HepG2 (cell line): ENCODE measurements at regions not wholly inside any gene's neighbourhood (a gene's known extent, or its start where the extent isn't known, plus 50 kb on each side); places are given as distances from the start of the nearest gene placed in this dataset.

Experiments
- ZNF549 ChIP-seq: sonication (generic); formaldehyde crosslinking; IDR thresholded peaks from 2 replicates; pipeline ENCODE4 v1.5.0; 2020; ENCODE audit warnings: missing genetic modification reagents
- ZNF644 ChIP-seq: IDR thresholded peaks from 2 replicates; pipeline ENCODE4 v1.6.1; 2016; ENCODE audit warnings: low read depth
- ZNF800 ChIP-seq: sonication (generic); formaldehyde crosslinking; IDR thresholded peaks from 2 replicates; pipeline ENCODE4 v1.4.0; 2020; ENCODE audit warnings: missing genetic modification reagents
- TF ChIP-seq, protein P1 (sequence below): sonication (generic); formaldehyde crosslinking; IDR thresholded peaks from 2 replicates; pipeline ENCODE4 v1.4.0; 2020; ENCODE audit warnings: missing genetic modification reagents
- TF ChIP-seq, protein P2 (sequence below): sonication (generic); formaldehyde crosslinking; IDR thresholded peaks from 2 replicates; pipeline ENCODE4 v1.5.0; 2020; ENCODE audit warnings: missing genetic modification reagents, mild to moderate bottlenecking, borderline replicate concordance
- TF ChIP-seq, protein P3 (sequence below): sonication (generic); formaldehyde crosslinking; IDR thresholded peaks from 2 replicates; pipeline ENCODE4 v1.8.0; 2022; ENCODE audit warnings: mild to moderate bottlenecking, missing genetic modification reagents
- TF ChIP-seq, protein P4 (sequence below): sonication (generic); formaldehyde crosslinking; IDR thresholded peaks from 2 replicates; pipeline ENCODE4 v1.4.0; 2020; ENCODE audit warnings: missing genetic modification reagents

DNA sequence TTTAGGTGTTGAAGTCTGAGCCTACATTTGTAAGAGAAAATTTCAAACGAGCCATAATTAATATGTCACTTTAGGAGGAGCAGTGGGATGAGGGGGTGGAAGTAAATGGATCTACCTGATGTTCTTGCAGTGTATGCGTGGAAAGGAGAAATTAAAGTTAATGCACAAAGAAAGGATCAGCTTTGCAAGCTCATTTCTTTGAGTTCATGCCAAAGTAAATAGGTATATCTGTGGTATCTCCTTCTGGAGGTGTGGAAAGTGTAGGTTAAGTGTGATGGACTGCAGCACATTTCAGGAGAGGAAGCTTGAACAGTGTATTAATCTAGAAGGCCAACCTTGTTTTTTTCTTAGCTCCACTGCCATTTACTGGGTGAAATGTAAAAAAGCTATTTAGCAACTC lies 307.5 kb upstream of the ZEB2 start (continued):
- TF ChIP-seq, protein P1, sequence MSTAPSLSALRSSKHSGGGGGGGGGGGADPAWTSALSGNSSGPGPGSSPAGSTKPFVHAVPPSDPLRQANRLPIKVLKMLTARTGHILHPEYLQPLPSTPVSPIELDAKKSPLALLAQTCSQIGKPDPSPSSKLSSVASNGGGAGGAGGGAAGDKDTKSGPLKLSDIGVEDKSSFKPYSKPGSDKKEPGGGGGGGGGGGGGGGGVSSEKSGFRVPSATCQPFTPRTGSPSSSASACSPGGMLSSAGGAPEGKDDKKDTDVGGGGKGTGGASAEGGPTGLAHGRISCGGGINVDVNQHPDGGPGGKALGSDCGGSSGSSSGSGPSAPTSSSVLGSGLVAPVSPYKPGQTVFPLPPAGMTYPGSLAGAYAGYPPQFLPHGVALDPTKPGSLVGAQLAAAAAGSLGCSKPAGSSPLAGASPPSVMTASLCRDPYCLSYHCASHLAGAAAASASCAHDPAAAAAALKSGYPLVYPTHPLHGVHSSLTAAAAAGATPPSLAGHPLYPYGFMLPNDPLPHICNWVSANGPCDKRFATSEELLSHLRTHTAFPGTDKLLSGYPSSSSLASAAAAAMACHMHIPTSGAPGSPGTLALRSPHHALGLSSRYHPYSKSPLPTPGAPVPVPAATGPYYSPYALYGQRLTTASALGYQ (CRISPR knock-in tag), result no peak
- TF ChIP-seq, protein P2, sequence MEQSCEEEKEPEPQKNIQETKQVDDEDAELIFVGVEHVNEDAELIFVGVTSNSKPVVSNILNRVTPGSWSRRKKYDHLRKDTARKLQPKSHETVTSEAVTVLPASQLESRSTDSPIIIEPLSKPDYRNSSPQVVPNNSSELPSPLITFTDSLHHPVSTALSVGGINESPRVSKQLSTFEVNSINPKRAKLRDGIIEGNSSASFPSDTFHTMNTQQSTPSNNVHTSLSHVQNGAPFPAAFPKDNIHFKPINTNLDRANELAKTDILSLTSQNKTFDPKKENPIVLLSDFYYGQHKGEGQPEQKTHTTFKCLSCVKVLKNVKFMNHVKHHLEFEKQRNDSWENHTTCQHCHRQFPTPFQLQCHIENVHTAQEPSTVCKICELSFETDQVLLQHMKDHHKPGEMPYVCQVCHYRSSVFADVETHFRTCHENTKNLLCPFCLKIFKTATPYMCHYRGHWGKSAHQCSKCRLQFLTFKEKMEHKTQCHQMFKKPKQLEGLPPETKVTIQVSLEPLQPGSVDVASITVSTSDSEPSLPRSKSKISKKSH (CRISPR knock-in tag), result no peak
- TF ChIP-seq, protein P3, sequence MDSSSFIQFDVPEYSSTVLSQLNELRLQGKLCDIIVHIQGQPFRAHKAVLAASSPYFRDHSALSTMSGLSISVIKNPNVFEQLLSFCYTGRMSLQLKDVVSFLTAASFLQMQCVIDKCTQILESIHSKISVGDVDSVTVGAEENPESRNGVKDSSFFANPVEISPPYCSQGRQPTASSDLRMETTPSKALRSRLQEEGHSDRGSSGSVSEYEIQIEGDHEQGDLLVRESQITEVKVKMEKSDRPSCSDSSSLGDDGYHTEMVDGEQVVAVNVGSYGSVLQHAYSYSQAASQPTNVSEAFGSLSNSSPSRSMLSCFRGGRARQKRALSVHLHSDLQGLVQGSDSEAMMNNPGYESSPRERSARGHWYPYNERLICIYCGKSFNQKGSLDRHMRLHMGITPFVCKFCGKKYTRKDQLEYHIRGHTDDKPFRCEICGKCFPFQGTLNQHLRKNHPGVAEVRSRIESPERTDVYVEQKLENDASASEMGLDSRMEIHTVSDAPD (CRISPR knock-in tag), result no peak
- no peak for TF ChIP-seq ZNF549 (CRISPR knock-in tag)
- TF ChIP-seq ZNF644 (CRISPR knock-in tag), result no peak
- no peak for TF ChIP-seq ZNF800 (CRISPR knock-in tag)
- TF ChIP-seq, protein P4, sequence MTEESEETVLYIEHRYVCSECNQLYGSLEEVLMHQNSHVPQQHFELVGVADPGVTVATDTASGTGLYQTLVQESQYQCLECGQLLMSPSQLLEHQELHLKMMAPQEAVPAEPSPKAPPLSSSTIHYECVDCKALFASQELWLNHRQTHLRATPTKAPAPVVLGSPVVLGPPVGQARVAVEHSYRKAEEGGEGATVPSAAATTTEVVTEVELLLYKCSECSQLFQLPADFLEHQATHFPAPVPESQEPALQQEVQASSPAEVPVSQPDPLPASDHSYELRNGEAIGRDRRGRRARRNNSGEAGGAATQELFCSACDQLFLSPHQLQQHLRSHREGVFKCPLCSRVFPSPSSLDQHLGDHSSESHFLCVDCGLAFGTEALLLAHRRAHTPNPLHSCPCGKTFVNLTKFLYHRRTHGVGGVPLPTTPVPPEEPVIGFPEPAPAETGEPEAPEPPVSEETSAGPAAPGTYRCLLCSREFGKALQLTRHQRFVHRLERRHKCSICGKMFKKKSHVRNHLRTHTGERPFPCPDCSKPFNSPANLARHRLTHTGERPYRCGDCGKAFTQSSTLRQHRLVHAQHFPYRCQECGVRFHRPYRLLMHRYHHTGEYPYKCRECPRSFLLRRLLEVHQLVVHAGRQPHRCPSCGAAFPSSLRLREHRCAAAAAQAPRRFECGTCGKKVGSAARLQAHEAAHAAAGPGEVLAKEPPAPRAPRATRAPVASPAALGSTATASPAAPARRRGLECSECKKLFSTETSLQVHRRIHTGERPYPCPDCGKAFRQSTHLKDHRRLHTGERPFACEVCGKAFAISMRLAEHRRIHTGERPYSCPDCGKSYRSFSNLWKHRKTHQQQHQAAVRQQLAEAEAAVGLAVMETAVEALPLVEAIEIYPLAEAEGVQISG (CRISPR knock-in tag), result no peak
